ENCODE measurements at regions not wholly inside any gene's neighbourhood (a gene's known extent, or its start where the extent isn't known, plus 50 kb on each side); places are given as distances from the start of the nearest gene placed in this dataset.

DNA sequence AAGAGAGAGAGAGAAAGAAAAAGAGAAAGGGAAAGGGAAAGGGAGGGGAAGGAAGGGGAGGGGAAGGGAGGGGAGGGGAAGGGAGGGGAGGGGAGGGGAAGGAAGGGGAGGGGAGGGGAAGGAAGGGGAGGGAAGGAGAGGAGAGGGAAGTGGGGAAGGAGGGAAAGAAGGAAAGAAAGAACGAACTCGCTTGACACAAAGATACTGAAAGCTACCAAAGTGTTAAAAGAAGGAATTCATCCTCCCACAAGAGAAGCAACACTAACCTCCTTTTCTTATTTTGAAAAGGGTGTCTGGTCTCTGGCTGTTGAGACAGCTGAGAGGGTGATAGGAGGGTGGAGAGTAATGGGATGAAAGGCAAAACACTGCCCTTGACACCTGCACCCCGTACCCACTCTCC, 172.6 kb downstream of the SHANK2 start:
- Histone ChIP-seq H3K4me3 (no peak overlapping the region), H3K27ac (no peak overlapping the region), H3K4me1 (replicated peaks in 1 of 2) (no peaks in the 10 kb centered on the region)
- in situ Hi-C loops (cut with MboI; ENCODE audit: low pct_unique_long_range_greater_than_20kb in 2 of 9, low sequenced_read_pairs in 9 of 9, unreplicated experiment in 9 of 9) = no loop called here
- WGBS, 10 experiments = no CpG with 5 or more reads among the region's 3 CpGs
- ATAC-seq (replicated peaks in 6 of 8) = peak in 4 of 8 experiments; percentile 9 to 35 (median 24)

DNA sequence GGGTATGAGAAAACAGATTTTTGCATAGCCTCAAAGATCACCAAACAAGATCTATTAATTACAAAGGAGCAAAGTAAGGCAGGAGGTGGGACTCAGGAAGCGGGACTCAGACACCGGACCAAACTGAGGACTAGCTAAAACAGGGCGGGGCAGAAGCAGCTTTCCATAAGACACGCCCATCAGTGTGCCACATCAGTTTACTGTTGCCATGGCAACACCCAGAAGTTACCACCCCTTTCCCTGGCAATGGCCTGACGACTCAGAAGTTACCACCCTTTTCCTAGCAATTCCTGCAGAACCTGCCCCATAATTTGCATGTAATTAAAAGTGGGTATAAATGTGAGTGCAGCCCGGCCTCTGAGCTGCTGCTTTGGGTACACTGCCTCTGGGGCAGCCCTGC, 173.9 kb downstream of the SHANK2 start:
- no peaks in the 10 kb centered on the region for H3K4me1 ChIP-seq (replicated peaks in 1 of 2)
- no peak overlapping the region for H3K27ac ChIP-seq
- ATAC-seq (replicated peaks in 6 of 8) = peak in 5 of 8 experiments; percentile 26 to 68 (median 38)
- in situ Hi-C loops (cut with MboI; ENCODE audit: low pct_unique_long_range_greater_than_20kb in 2 of 9, low sequenced_read_pairs in 9 of 9, unreplicated experiment in 9 of 9) = no loop called here
- no peak overlapping the region for H3K4me3 ChIP-seq
- 31 to 83% (median 58%) methylated on average over 1 to 6 of the region's 6 CpGs; no CpG with 5 or more reads in 3 of the 10 experiments for WGBS, 10 experiments

DNA sequence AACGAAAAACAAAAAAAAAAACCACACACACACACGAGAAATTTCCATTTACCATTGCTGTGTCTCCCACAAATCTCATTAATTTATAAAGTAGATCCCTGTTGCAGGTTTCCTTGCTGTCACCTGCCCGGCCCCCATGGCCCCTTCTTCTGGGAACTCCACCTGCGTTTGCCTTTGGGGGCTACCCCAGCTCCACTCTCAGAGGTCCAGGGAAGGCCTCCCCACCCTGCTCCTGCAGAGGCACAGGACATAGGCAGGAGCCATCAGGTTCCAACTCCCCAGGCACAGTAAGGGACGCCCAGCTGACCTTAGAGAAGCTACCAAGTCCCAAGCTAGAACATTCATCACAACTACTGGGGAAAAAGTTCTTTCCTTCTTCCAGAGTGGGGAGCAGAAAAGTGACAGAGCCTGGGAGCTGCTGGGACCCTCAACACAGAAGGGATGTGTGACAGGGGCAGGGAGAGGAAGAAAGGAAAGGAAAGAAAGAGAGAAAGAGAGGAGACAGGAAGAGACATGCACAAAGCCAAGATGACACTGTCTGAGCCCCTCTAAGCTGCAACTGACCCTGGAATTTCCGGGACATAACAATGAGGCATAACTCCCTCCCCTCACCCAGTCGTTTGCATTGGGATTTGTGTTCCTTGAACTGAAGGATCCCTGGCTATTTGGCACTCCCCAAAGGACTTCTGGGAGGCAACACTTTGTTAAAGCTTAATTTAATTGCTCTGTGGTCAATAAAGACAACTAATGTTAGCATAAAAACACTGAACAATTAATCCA, 175.7 kb downstream of the SHANK2 start:
- Histone ChIP-seq H3K4me1 (replicated peaks in 1 of 2) (no peaks in the 10 kb centered on the region), H3K4me3 (no peak overlapping the region), H3K27ac (no peak overlapping the region)
- no peak for ATAC-seq (replicated peaks in 6 of 8)
- WGBS, 10 experiments = 21 to 100% (median 51%) methylated on average over 1 to 6 of the region's 7 CpGs
- in situ Hi-C loops (cut with MboI; ENCODE audit: low pct_unique_long_range_greater_than_20kb in 2 of 9, low sequenced_read_pairs in 9 of 9, unreplicated experiment in 9 of 9) = no loop called here

DNA sequence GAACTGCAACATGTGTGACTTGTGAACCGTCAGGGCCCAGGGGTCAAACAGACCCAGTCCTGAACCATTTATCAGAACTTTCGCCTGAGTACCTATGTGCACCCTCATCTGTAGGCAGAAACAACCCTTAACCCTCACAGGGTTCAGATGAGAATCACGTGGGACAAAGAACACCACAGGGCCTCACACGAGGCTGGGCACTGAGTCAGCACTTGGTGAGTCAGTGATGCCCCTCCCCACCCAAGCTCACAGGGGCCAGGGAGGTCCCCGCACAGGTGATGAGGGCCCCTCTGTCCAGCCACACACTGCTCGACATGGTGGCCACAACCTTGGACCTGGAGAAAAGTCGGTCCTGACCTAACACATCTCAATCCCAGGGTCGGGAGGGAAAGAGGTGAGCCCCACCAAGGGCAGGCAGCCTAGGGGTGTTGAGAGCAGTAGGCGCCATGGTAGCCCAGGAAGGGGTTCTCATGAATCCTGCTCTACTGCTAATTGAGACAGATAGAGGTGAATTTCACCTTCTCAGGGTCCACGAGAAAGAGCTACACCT, 176.4 kb downstream of the SHANK2 start:
- WGBS, 10 experiments = 34 to 100% (median 83%) methylated on average over 1 to 7 of the region's 10 CpGs; no CpG with 5 or more reads in 1 of the 10 experiments
- ATAC-seq (replicated peaks in 6 of 8) = no peak
- in situ Hi-C loops (cut with MboI; ENCODE audit: low pct_unique_long_range_greater_than_20kb in 2 of 9, low sequenced_read_pairs in 9 of 9, unreplicated experiment in 9 of 9) = no loop called here
- H3K27ac ChIP-seq = no peak overlapping the region
- H3K4me1 ChIP-seq (replicated peaks in 1 of 2) = no peaks in the 10 kb centered on the region
- H3K4me3 ChIP-seq = no peak overlapping the region

DNA sequence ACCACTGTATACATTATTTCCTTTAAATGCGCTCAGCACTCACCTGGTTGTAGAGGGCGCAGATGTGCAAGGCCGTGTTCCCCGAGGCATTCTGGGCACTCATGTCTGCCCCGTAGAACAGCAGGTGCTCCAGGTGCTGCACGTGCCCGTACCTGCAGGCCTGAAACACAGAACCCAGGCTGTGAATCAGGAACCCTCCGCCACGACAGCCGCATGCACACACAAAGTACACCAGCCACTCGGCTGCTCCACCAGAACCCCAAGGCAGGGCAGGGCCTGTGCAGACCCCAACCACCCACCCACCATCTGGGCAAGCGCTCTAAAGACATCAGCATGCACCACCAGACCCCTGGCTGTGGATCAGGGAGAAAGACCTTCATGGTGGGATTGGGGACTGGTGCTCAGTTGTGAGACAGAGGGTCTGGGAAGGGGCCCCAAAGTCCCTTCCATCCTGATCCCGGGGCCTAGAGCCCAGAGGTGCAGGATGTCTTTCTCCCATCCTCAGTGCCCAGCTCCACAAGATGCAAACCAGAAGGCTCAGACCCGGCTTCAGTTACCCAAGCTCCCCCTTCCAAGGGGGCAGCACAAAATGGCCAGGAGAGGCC, 177.2 kb downstream of the SHANK2 start:
- no peak overlapping the region for H3K4me3 ChIP-seq
- H3K4me1 ChIP-seq (replicated peaks in 1 of 2) = no peaks in the 10 kb centered on the region
- H3K27ac ChIP-seq = no peak overlapping the region
- no peak for ATAC-seq (replicated peaks in 6 of 8)
- 17 to 100% (median 53%) methylated on average over 1 to 4 of the region's 14 CpGs; no CpG with 5 or more reads in 6 of the 10 experiments for WGBS, 10 experiments
- in situ Hi-C loops (cut with MboI; ENCODE audit: low pct_unique_long_range_greater_than_20kb in 2 of 9, low sequenced_read_pairs in 9 of 9, unreplicated experiment in 9 of 9) = no loop called here

DNA sequence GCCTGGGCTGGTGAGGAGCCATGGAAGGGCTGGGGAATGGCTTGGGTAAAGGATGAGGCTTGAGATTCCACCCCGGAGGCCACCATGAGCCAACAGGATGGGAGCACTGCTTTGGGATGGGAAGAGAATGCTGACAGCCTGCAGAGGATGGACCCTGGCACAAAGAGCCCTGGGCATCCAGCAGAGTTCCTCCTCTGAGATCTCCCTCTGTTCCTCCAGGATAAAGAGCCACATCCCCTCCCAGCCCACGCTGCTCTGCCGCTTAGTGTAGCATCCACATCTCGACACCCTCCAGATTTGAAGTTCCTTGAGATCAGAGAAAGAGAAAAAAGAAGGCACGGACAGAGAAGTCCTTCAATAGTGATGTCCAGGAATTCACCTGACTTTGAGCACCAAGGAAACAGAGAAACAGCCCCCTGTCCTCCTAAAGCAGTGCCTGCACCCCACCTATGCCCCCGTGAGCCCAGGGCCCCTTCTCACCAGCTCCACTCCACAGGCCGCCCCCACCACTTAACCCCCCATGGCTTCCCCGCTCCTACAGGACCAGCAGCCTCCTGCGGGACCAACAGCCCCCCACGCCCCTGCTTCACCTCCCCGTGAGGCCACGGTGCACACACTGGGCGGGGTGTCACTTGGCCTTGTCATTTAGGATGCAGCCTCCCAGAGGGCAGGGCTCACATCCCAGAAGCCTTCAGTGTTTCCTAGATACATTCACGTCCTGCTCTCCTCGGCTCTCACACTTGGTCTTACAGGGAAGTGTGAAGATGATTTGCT, 180.5 kb downstream of the SHANK2 start:
- 0 to 91% (median 30%) methylated on average over 1 to 4 of the region's 15 CpGs; no CpG with 5 or more reads in 5 of the 10 experiments for WGBS, 10 experiments
- Histone ChIP-seq H3K4me1 (replicated peaks in 1 of 2) (no peaks in the 10 kb centered on the region), H3K27ac (no peak overlapping the region), H3K4me3 (no peak overlapping the region)
- ATAC-seq (replicated peaks in 6 of 8) = no peak
- in situ Hi-C loops (cut with MboI; ENCODE audit: low pct_unique_long_range_greater_than_20kb in 2 of 9, low sequenced_read_pairs in 9 of 9, unreplicated experiment in 9 of 9) = no loop called here

DNA sequence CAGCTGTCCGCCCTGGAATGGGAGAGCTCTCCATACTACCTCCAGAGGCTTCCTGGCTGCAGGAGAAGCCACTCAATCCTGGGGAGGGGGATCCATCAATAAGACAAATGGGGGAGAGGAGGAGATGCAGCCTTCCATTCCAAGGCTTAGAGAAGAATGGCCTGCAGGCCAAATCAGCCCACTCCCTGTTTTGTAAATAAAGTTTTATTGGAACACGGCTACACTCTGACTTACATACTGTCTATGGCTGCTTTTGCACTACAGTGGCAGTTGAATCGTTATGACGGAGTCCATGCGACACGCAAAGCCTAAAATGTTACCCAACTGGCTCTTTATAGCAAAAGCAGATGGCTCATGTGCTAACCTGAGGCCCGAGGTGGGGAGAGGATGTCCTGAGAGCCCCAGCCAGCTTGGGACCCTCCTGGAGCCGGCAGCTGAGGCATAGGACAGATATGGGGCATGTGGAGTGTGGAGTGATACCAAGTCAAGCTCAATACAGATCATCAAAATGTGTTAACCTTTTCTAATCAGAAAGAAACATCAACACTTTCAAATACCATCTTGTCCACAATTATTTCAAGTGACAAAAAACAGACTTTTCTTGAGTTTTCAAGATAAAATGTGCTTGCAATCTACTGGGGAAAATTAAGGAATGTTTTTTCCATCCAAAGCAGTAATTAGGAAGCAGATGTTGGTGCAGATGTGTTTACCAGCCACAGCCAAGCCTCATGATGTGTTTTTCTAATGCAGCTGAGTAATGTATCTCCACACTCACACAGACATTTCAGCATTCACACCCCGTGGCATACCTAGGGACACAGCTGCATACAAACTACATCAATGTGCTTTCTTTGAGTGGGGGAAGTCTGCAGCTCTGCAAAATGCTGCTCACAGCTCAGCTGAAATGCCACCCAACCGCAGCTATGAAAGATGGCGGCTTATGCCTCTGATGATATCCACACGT, 181.6 kb downstream of the SHANK2 start:
- in situ Hi-C loops (cut with MboI; ENCODE audit: low pct_unique_long_range_greater_than_20kb in 2 of 9, low sequenced_read_pairs in 9 of 9, unreplicated experiment in 9 of 9) = no loop called here

DNA sequence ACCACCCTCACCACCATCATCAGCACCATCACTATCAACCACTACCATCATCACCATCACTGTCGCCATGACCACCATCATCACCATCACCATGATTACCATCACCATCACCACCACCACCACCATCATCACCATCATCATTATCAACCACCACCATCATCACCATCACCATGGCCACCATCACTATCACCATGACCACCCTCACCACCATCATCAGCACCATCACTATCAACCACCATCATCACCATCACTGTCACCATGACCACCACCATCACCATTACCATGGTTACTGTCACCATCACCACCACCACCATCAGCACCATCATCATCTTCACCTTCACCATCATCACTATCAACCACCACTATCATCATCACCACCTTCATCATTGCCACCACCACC, 183.4 kb downstream of the SHANK2 start:
- no peak for ATAC-seq (replicated peaks in 6 of 8)
- H3K4me3 ChIP-seq = no peak overlapping the region
- no peak overlapping the region for H3K27ac ChIP-seq
- no peaks in the 10 kb centered on the region for H3K4me1 ChIP-seq (replicated peaks in 1 of 2)
- in situ Hi-C loops (cut with MboI; ENCODE audit: low pct_unique_long_range_greater_than_20kb in 2 of 9, low sequenced_read_pairs in 9 of 9, unreplicated experiment in 9 of 9) = no loop called here
- 71 to 100% (median 90%) methylated on average over 1 of the region's 1 CpG; no CpG with 5 or more reads in 6 of the 10 experiments for WGBS, 10 experiments

More for the DNA sequence above, 181.6 kb downstream of the SHANK2 start:
- no peak overlapping the region for H3K27ac ChIP-seq
- H3K4me3 ChIP-seq = no peak overlapping the region
- 2 to 87% (median 40%) methylated on average over 1 to 10 of the region's 12 CpGs; no CpG with 5 or more reads in 1 of the 10 experiments for WGBS, 10 experiments
- H3K4me1 ChIP-seq (replicated peaks in 1 of 2) = no peaks in the 10 kb centered on the region
- no peak for ATAC-seq (replicated peaks in 6 of 8)

DNA sequence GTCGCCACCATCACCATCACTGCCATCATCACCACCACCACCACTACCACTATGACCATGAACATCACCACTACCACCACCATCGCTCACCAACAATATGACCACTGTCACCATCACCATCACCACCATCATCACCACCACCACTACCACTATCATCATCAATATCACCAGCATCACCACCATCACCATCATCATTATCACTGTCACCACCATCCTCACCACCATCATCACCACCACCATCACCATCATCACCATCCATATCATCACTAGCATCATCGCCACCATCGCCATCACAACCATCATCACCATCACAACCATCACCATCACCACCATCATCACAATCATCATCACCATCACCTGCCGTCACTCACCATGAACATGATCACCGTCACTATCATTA, 184.6 kb downstream of the SHANK2 start:
- WGBS, 10 experiments = 47 to 100% (median 87%) methylated on average over 1 to 5 of the region's 6 CpGs; no CpG with 5 or more reads in 2 of the 10 experiments
- in situ Hi-C loops (cut with MboI; ENCODE audit: low pct_unique_long_range_greater_than_20kb in 2 of 9, low sequenced_read_pairs in 9 of 9, unreplicated experiment in 9 of 9) = no loop called here
- no peak overlapping the region for H3K27ac ChIP-seq
- no peak for ATAC-seq (replicated peaks in 6 of 8)
- H3K4me3 ChIP-seq = no peak overlapping the region
- no peaks in the 10 kb centered on the region for H3K4me1 ChIP-seq (replicated peaks in 1 of 2)

DNA sequence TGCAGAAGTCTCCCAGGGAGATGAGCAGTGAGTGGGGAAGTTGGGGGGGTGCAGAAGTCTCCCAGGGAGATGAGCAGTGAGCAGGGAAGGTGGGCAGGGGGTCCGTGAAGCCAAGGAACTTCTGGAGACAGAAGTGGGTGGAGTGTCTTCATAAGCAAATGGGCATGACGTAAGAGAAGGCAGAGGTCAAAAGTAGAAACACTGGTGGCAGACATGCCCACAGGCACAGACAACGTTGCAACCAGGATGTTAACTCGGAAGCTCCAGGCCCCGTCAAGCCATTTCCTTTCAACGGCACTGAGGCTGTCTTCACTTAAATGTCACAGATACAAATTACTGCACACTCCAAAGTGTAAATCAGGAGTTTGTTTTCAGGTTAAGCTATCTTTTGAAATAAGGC, 186.1 kb downstream of the SHANK2 start:
- Histone ChIP-seq H3K27ac (no peak overlapping the region), H3K4me3 (no peak overlapping the region), H3K4me1 (replicated peaks in 1 of 2) (no peaks in the 10 kb centered on the region)
- in situ Hi-C loops (cut with MboI; ENCODE audit: low pct_unique_long_range_greater_than_20kb in 2 of 9, low sequenced_read_pairs in 9 of 9, unreplicated experiment in 9 of 9) = no loop called here
- 51 to 80% (median 59%) methylated on average over 2 to 4 of the region's 6 CpGs; no CpG with 5 or more reads in 7 of the 10 experiments for WGBS, 10 experiments
- ATAC-seq (replicated peaks in 6 of 8) = peak in 1 of 8 experiments; percentile 19

DNA sequence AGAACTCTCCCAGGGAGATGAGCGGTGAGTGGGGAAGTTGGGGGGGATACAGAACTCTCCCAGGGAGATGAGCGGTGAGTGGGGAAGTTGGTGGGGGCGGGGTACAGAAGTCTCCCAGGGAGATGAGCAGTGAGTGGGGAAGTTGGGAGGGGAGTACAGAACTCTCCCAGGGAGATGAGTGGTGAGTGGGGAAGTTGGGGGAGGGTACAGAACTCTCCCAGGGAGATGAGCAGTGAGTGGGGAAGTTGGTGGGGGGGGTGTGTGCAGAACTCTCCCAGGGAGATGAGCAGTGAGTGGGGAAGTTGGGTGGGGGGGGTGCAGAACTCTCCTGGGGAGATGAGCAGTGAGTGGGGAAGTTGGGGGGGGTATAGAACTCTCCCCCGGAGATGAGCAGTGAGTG, 186.5 kb downstream of the SHANK2 start:
- in situ Hi-C loops (cut with MboI; ENCODE audit: low pct_unique_long_range_greater_than_20kb in 2 of 9, low sequenced_read_pairs in 9 of 9, unreplicated experiment in 9 of 9) = no loop called here
- WGBS, 10 experiments = no CpG with 5 or more reads among the region's 4 CpGs
- Histone ChIP-seq H3K4me1 (replicated peaks in 1 of 2) (no peaks in the 10 kb centered on the region), H3K27ac (no peak overlapping the region), H3K4me3 (no peak overlapping the region)
- ATAC-seq (replicated peaks in 6 of 8) = peak in 1 of 8 experiments; percentile 12
